CD4-positive, alpha-beta T cell treated with Interleukin-17A for 1 hour (primary cell): ENCODE measurements at regions not wholly inside any gene's neighbourhood (a gene's known extent, or its start where the extent isn't known, plus 50 kb on each side); places are given as distances from the start of the nearest gene placed in this dataset.
"Not testable (repeated sequence)": the region's sequence is repeated elsewhere in the genome, so short reads cannot be mapped to it uniquely, and the experiment has no call there.

ENCODE experiments used
- DNase-seq: peaks from one replicate; pipeline ENCODE4 v3.0.0-alpha.2; 2020

DNA sequence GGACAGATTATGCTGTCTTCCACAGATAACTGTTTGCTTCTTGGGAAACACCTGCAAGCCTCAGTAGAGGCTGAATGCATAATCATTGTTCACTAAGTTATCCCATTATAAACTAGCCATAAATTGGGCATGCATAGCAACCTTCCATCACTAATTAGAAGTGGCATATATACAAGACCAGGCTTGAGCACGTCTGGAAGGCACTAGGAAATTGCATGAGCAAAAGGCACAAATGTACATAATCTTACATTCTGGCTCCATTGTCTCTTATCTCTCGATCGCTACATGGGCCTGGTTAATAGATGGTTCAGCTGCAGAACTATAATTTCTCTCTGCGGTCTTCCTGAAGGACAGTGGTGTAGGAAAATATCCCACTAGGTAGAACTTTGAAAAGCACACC is 679.2 kb downstream of the RPL10L start:
- no peak for DNase-seq

DNA sequence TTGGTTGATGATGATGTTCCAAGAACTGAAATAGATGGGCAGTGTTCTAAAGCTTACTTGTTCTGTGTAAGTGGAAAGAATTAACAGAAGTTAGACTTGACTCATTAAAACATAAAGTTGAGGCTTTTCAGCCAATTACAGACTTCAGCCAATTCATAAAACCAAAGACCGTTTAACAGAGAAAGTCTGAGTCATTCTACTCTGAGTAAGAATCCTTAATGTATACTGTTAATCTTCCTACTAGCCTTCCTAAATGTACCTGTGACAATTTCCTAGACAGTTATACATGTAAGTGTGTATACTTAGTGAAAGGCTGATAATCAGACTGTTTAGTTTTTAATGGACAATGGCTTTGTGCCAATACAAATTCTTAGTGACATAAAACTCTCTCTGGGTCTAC is 681.0 kb downstream of the RPL10L start:
- DNase-seq: no peak

DNA sequence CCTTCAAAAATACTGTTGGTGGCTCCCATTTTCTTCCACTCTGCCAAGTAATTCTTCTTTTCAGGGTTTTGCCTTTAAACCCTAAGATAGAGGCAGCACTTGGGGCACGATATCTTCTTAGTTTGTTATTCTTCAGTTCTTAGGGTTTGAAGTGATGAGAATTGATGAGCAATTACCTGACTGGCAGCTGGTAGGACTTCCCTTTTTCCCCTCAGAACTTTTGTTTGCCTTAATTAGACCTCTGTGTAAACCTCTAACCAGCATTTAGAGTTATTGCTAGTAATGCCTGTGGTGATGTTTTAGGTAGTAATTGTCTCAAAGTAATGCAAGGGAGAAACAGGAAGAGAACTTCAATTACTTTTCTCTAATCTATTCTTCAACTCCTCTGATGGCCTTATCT is 683.5 kb downstream of the RPL10L start:
- no peak for DNase-seq

DNA sequence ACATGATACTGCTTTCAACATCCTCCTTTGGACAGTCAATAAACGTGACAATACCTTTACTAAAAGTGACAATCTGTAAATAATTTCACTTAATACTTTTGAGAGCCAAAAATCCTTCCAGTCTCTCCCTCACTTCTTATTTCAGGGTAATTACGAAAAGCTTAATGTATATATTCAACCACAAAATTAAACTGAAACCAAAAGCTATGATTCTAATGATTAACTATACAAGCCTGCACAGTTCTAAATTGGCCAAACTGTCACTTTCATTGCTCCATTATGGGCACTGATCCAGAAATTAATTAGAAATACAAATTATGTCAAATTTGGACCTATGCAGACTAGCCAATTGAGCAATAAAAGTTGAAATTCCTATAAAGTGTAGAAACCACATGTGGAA is 696.5 kb upstream of the MIS18BP1 start:
- DNase-seq: no peak

- DNase-seq: no peak
Observed at GRCh38 chr14:45947830-45948229, 694.8 kb upstream of the MIS18BP1 start.

DNA sequence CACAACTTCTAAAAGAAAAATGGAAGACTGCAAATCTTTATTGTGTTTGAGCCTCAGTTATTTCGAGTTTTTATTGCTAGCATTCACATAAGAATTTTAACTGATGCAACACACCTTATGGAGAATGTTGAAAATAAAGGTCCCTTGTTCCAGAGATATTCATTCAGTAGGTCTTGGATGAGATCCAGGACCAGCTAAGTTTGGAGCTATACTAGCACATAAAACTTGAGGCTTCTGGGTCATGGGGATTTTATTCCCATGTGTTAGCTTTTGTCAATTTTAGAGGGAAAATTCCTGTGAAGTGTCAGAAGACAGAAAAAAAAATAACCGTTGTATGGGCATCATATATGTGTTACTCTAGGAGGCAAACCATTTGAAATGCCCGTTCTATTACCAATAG is 693.2 kb upstream of the MIS18BP1 start:
- DNase-seq: no peak

GRCh38 chr14:45940318-45940717 is 687.3 kb upstream of the MIS18BP1 start:
- DNase-seq: no peak

DNA sequence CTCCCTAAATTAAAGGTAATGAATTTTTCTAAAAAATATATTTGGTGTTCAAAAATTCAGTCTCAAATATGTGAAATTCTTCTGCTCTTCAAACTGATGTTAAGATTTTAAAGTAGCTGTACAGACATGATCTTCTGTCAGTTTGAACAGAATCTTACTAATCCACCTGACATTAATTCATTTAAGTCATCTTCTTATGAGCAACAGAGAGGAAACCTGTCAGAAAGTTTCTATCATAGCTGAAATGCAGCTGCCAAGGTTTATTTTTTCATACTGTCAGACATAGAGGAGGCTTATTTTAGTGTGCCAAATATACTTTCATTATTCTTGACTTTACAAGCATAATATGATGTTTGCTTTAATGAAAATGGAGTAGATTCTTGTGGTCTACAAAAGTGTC is 686.6 kb upstream of the MIS18BP1 start:
- DNase-seq: no peak

DNA sequence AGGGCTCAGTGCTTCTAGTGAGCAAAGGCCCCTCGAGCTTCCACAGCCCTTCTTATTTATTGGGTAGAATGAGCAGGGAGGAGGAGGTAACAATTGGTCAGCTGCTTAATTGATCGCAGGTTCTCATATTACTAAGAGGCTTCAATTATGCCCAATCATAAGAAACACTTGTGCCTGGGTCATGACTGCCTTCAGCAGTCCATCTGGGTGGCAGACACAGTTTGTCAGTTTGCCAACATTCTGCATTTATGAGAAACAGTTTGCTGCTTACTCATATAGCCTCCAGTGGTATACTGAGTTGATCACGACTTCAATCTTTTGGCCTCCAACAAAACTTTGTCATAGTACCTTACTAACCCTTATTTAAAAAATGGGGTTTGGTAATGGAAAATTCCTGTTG is 667.0 kb upstream of the MIS18BP1 start:
- not testable (repeated sequence) for DNase-seq

DNA sequence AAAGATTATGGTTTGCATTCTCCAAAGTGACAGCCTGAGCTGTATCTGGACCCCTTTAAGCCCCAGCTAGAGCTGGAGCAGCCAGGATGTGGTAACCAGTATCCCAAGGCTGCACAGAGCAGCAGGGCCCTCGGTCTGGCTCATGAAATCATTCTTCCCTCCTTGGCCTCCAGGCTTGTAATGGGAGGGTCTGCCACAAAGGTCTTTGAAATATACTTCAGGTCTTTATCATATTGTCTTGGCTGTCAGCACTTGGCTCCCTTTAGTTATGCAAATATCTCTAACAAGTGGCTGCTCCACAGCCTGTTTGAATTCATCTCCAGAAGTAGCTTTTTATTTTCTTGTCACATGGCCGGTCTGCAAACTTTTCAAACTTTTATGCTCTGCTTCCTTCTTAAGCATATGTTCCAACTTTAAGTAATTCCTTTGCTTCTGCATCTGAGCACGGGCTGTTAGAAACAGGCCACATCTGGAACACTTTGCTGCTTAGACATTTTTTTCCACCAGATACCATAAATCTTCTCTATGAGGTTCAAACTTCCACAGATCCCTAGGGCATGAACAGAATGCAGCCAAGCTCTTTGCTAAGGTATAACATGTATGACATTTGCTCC is 663.4 kb upstream of the MIS18BP1 start:
- DNase-seq: no peak

DNA sequence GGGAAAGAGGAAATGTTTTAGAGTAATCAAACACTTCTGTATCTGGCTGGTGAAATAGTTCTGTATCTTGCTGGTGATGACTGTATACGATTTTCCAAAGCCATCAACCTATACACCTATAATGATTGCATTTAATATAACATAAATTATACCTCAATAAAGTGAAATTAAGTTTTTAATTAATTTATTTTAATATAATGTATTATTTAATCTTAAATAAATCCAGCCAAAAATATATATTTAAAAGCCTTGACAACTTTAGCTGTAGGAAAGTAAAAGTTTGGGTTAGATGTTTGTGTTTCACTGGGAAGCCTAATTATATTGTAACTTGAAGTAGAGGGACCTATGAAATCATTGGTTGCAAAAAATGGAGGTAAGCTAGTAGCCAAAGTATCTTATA is 654.8 kb upstream of the MIS18BP1 start:
- DNase-seq: no peak

DNA sequence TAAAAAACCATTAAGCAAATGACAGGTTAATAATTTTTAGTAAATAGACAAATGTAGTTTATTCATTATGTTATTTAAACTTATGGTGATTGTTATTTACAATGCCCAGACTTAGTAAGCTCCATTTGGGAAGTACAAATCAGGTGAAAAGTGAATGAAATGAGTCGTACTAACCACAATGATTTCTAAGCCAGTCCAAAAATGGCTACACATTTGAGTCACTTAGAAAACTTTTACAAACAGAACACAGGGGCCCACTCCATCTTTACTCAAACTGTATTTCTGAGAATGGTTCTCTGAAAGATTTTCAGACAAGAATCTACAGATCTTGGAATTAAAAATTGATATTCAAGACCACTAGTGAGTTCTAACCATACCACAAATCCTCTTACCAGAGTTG is 653.3 kb upstream of the MIS18BP1 start:
- no peak for DNase-seq

DNA sequence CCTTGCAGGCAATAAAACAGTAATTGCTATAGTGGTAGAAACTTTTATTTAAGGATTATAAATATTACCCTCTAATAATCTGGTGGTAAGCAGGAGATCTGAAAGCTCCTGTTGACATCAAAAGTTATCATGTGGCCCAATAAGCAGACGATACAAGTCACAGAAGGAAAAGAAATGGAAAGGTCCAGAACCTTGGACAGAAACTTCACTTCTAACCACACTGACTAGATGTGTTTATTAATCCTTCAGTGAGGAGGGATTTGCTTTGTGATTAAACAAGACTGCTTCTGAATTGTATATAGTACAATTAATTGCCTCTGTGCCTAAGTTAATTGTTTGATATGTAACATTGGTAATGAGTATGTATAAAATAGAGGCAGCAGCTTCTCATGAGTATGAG is 652.7 kb upstream of the MIS18BP1 start:
- no peak for DNase-seq

- DNase-seq: no peak
Observed at GRCh38 chr14:45904314-45904713, 651.3 kb upstream of the MIS18BP1 start.

DNA sequence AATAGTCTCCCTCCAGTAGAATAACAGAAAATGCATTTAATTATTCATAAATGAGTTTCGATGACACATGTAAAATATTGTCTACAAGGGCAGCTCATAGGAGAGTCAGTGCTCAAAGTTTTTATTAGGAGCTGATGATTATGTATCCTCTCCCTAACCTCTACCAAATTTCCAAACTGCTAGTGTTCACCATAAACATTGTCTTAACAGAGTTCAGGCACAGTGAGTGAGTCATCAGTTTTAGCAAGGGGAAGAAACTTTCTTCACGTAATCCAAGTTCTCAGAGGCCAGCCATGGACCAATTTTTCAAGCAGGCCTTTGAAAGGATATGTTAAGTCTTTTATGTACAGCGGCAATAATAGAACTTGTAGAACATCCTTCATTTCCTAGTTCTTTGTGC is 649.2 kb upstream of the MIS18BP1 start:
- DNase-seq: no peak

DNA sequence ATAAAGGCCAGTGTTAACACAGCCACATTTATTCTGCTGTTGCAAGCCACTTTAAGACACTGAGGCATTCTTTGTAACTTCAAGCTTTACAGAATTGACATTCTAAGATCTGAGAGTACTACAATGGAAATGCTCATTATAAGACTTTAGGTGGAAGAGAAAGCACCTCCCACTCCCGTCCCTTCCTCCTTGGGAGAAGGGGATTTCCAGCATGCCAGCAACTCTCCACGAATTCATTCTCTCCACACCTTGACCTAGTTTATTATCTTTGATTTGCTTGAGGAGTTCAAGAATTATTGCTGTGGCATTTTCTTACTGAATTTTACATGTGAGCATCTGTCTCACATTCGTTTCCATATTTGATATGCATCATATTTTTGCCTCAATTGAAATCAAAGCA is 644.4 kb upstream of the MIS18BP1 start:
- DNase-seq: no peak

GRCh38 chr14:45893127-45893526 is 640.1 kb upstream of the MIS18BP1 start:
- no peak for DNase-seq

DNA sequence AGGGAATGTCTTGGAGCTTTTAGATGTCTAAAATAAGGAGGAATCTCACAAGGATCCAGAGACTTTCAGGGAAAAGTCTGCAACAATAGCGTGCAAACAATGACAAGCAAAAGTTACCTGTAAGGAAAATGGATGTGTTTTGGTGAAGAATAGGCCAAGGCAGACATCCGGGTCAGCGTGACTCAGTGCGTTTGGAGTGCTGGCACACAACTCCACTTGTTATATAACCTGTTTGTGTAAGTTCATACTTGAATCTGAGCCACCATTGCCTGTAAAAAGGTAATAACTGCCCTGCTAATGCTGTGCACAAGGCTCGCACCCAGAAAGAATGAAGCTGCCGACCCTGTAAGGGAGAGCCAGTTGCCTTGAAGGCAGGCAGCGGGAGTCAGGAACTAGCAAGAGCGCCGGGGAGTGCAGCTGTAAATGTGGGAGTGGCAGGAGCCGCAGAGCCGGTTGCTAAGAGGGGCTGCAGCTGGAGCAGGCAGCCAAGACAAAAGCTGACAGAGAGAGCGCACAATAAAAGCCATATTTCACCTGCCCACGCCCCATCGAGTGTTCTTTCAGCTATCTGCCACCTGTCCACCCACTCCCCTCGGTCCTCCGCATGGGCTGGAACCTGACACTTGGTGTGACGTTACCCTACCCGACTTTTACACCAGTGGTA is 638.5 kb upstream of the MIS18BP1 start:
- DNase-seq: no peak

GRCh38 chr14:45888766-45889285 is 635.8 kb upstream of the MIS18BP1 start:
- DNase-seq: not testable (repeated sequence)

GRCh38 chr14:45877981-45878380 is 625.0 kb upstream of the MIS18BP1 start:
- no peak for DNase-seq

- DNase-seq: no peak
Observed at GRCh38 chr14:45868863-45869262, 615.9 kb upstream of the MIS18BP1 start.

DNA sequence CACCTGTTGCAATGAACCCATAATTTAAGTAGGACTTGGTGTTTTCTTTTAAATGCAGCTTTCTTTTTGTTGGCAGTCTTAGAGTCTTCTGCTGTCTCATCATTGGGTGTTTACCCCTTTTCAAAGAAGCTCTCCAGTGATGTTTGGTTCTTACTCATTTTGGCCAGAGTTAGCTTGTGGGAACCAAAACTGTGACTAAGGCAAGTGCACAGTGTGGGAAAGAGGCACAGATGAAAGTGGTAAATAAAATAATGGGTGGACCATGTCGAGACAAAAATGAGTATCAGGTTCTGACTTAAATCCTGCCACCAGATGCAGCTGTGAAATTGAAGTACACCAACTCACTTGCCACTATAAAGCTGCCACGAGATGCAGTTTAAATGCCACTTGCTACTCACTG is 615.4 kb upstream of the MIS18BP1 start:
- no peak for DNase-seq

DNA sequence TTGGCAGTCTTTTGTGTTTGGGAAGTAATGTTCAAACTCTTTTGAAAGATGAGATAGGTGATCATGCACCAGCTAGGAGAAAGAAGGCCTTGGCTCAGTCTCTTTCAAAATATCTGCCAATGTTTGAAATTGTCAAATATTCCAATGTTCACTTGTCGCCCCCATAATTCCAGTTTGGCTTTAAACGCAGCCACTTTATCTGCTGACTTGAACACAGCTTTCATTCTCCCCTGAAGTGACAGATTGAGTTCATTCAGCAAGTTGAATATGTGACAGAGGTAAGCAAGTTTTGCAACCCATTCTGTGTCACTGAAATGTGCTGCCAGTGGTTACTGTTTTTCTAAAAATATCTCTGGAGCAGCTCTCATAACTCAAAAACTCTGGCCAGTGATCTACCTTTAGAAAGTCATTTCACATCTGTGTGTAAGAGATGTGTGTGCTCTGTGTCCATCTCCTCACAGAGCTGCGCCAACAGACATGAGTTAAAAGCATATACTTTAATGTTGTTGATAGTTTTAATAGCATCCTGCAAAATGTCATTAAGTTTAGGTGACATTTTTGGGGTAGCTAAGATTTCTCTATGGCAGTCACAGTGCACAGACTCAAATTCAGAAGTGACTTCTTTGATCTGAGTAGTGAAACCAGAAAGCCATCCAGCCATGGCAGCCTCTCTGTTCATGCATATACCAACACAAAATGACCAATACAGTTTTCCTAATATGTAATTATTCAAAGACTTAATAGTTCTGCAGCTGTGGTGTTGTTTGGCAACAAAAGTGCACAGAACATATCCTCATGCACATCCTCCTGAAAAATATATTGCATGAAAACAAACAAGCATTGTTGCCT is 614.3 kb upstream of the MIS18BP1 start:
- no peak for DNase-seq

- DNase-seq: no peak
Observed at GRCh38 chr14:45838597-45838996, 585.6 kb upstream of the MIS18BP1 start.
